ENCODE measurements at regions not wholly inside any gene's neighbourhood (a gene's known extent, or its start where the extent isn't known, plus 50 kb on each side); places are given as distances from the start of the nearest gene placed in this dataset.

GRCh38 chr4:115670930-115671329, 557.5 kb upstream of the NDST4 start:
- intact Hi-C loops (cut with DNase I; ENCODE audit: low total_unique reads), result no loop called here
- Histone ChIP-seq H3K4me1 (no peaks in the 10 kb centered on the region), H3K9me3 (no peaks in the 10 kb centered on the region), H3K4me3 (no peak overlapping the region), H3K27ac (no peak overlapping the region), H3K36me3 (no peaks in the 10 kb centered on the region), H3K27me3 (replicated peaks in 1 of 7) (no peaks in the 10 kb centered on the region)
- TF ChIP-seq POLR2A (IDR thresholded peaks at IDR 0.05) (no peak), POLR2AphosphoS5 (IDR thresholded peaks at IDR 0.05) (no peak)
- TF ChIP-seq, protein P1, sequence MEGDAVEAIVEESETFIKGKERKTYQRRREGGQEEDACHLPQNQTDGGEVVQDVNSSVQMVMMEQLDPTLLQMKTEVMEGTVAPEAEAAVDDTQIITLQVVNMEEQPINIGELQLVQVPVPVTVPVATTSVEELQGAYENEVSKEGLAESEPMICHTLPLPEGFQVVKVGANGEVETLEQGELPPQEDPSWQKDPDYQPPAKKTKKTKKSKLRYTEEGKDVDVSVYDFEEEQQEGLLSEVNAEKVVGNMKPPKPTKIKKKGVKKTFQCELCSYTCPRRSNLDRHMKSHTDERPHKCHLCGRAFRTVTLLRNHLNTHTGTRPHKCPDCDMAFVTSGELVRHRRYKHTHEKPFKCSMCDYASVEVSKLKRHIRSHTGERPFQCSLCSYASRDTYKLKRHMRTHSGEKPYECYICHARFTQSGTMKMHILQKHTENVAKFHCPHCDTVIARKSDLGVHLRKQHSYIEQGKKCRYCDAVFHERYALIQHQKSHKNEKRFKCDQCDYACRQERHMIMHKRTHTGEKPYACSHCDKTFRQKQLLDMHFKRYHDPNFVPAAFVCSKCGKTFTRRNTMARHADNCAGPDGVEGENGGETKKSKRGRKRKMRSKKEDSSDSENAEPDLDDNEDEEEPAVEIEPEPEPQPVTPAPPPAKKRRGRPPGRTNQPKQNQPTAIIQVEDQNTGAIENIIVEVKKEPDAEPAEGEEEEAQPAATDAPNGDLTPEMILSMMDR (IDR thresholded peaks at IDR 0.05 in 8 of 11, conservative IDR thresholded peaks at IDR 0.05 in 3 of 11), result no peak
- DNase-seq, result no peak
- WGBS, 5 donors, result 63 to 85% (median 78%) methylated on average over 2 of the region's 2 CpGs

DNA sequence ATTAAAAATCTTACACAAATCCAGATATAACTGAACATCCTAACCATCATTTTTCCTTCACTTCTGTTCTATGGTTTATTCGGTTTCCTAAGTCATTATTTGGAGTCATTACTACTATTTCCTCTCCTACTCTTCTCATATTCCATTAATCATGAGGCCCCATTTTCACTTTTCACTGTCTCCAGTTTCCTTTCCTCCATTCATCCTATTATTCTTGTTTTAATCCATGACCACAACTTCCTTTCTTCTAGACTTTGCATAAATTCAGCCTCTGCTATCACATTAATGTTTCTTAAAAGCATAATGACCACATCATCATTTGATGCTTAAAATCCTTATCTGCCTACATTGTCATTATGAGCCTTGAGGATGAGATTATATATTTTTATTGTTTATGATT, 555.0 kb upstream of the NDST4 start:
- Histone ChIP-seq H3K4me3 (no peak overlapping the region), H3K27ac (no peak overlapping the region), H3K27me3 (replicated peaks in 1 of 7) (no peaks in the 10 kb centered on the region), H3K9me3 (no peaks in the 10 kb centered on the region), H3K36me3 (no peaks in the 10 kb centered on the region), H3K4me1 (no peaks in the 10 kb centered on the region)
- 33 to 70% (median 49%) methylated on average over 1 of the region's 1 CpG for WGBS, 5 donors
- intact Hi-C loops (cut with DNase I; ENCODE audit: low total_unique reads), result no loop called here
- no peak for DNase-seq
- no peak for TF ChIP-seq POLR2A (IDR thresholded peaks at IDR 0.05)
- TF ChIP-seq, protein P1 (IDR thresholded peaks at IDR 0.05 in 8 of 11, conservative IDR thresholded peaks at IDR 0.05 in 3 of 11), result no peak
- TF ChIP-seq POLR2AphosphoS5 (IDR thresholded peaks at IDR 0.05), result no peak

DNA sequence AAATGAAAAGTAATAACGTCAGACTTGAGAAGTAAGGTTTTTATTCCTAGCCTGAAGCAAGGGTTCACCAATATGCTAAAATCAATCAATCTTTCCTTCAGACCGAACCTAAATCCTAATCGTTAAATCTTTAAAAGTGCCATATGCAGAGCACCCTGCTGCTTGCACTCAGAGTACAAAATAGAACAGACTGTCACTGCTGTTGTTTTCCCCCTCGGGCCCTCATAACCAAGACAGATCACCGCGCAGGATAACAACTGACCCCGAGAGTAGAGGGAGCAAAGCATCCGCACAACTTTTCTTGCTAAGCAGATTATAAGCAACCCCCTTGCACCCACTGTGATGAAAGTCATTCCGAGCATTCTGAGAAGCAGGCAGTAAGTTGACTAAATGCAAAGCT, 550.9 kb upstream of the NDST4 start:
- Histone ChIP-seq H3K36me3 (no peaks in the 10 kb centered on the region), H3K27ac (no peak overlapping the region), H3K9me3 (no peaks in the 10 kb centered on the region), H3K27me3 (replicated peaks in 1 of 7) (no peaks in the 10 kb centered on the region), H3K4me1 (no peaks in the 10 kb centered on the region), H3K4me3 (no peak overlapping the region)
- WGBS, 5 donors, result 61 to 71% (median 66%) methylated on average over 9 of the region's 9 CpGs
- no peak for TF ChIP-seq POLR2A (IDR thresholded peaks at IDR 0.05)
- TF ChIP-seq POLR2AphosphoS5 (IDR thresholded peaks at IDR 0.05), result no peak
- TF ChIP-seq, protein P1 (IDR thresholded peaks at IDR 0.05 in 8 of 11, conservative IDR thresholded peaks at IDR 0.05 in 3 of 11), result no peak
- DNase-seq, result no peak
- intact Hi-C loops (cut with DNase I; ENCODE audit: low total_unique reads), result no loop called here

GRCh38 chr4:115660465-115660864, 547.0 kb upstream of the NDST4 start:
- H3K36me3 ChIP-seq, result no peaks in the 10 kb centered on the region
- intact Hi-C loops (cut with DNase I; ENCODE audit: low total_unique reads), result no loop called here
- WGBS, 5 donors, result 78 to 84% (median 79%) methylated on average over 3 of the region's 3 CpGs

More at GRCh38 chr4:115660465-115660864, 547.0 kb upstream of the NDST4 start:
- H3K4me3 ChIP-seq, result no peak overlapping the region
- no peaks in the 10 kb centered on the region for H3K27me3 ChIP-seq (replicated peaks in 1 of 7)
- no peaks in the 10 kb centered on the region for H3K4me1 ChIP-seq
- no peak for TF ChIP-seq POLR2A (IDR thresholded peaks at IDR 0.05)
- no peak for DNase-seq
- no peaks in the 10 kb centered on the region for H3K9me3 ChIP-seq
- no peak overlapping the region for H3K27ac ChIP-seq
